Esophagus muscularis mucosa (tissue), 4 donors: ENCODE measurements at regions not wholly inside any gene's neighbourhood (a gene's known extent, or its start where the extent isn't known, plus 50 kb on each side); places are given as distances from the start of the nearest gene placed in this dataset.

Source experiments
- DNase-seq: peaks from one replicate; pipeline ENCODE4 v3.0.0-alpha.2; 2017; ENCODE audit errors: extremely low spot score
- H3K27ac ChIP-seq, 4 donors: fragments of 200-600 bp; sonication (generic); replicated peaks in 1 of 4; 1 replicate in 3 of 4; 2 replicates in 1 of 4; pipeline ENCODE4 v1.5.1; 2016 to 2019; ENCODE audit warnings: mild to moderate bottlenecking in 1 of 4
- H3K27me3 ChIP-seq, 4 donors: fragments of 200-600 bp; sonication (generic); one replicate each; pipeline versions ENCODE4 v1.5.1 to v1.6.0; 2016 to 2019
- H3K36me3 ChIP-seq, 4 donors: fragments of 200-600 bp; sonication (generic); one replicate each; pipeline ENCODE4 v1.5.1; 2016 to 2019
- H3K4me1 ChIP-seq, 4 donors: fragments of 200-600 bp; sonication (generic); one replicate each; pipeline ENCODE4 v1.5.1; 2016 to 2019
- H3K4me3 ChIP-seq, 4 donors: fragments of 200-600 bp; sonication (generic); 1 replicate in 2 of 4; 2 replicates in 2 of 4; pipeline ENCODE4 v1.5.1; 2016 to 2019; ENCODE audit warnings: mild to moderate bottlenecking in 4 of 4, moderate library complexity in 1 of 4
- H3K9me3 ChIP-seq, 4 donors: fragments of 200-600 bp; sonication (generic); 1 replicate in 3 of 4; 2 replicates in 1 of 4; pipeline ENCODE4 v1.5.1; 2016 to 2019
- EP300 ChIP-seq: sonication (generic); formaldehyde crosslinking; IDR thresholded peaks from one replicate; pipeline ENCODE4 v1.6.1; 2017; ENCODE audit warnings: antibody characterized with exemption
- POLR2A ChIP-seq: fragments of 450-650 bp; IDR thresholded peaks from one replicate; pipeline ENCODE4 v1.6.1; 2017; ENCODE audit warnings: antibody characterized with exemption, moderate library complexity, mild to moderate bottlenecking, low read depth
- POLR2AphosphoS5 ChIP-seq, 2 donors: sonication (generic); formaldehyde crosslinking; IDR thresholded peaks; one replicate each; pipeline ENCODE4 v1.6.1; 2017; ENCODE audit warnings: antibody characterized with exemption in 2 of 2
- WGBS: methylation state at CpG from one replicate; pipeline ENCODE4 v1.1.5; 2018; 5-methylcytosine and 5-hydroxymethylcytosine counted together
- intact Hi-C: fragments of 100-400 bp; cut with DNase I; formaldehyde crosslinking; loops from one replicate; pipeline ENCODE4 v1.15.1; 2023
- TF ChIP-seq, protein P1 (sequence below), 3 experiments: fragments of 200-600 bp in 2 of 3; fragments of 450-650 bp in 1 of 3; sonication (generic) in 2 of 3; IDR thresholded peaks; one replicate each; pipeline ENCODE4 v1.5.1; 2017 to 2019; ENCODE audit warnings: antibody characterized with exemption in 3 of 3, mild to moderate bottlenecking in 2 of 3, moderate library complexity in 1 of 3

GRCh38 chr5:135239453-135240282, 159.4 kb downstream of the MACROH2A1 start:
- peak; percentile 91 for DNase-seq
- Histone ChIP-seq H3K4me3 (no peak overlapping the region), H3K36me3 (no peaks in the 10 kb centered on the region), H3K9me3 (no peaks in the 10 kb centered on the region), H3K4me1 (peaks cover 44 to 77% (median 72%) of the 10 kb centered on the region in 4 donors), H3K27me3 (no peaks in the 10 kb centered on the region), H3K27ac (peak overlapping the region in 1 of 4 donors; percentile 1)
- intact Hi-C loops: no loop called here
- TF ChIP-seq POLR2A: no peak
- TF ChIP-seq, protein P1, sequence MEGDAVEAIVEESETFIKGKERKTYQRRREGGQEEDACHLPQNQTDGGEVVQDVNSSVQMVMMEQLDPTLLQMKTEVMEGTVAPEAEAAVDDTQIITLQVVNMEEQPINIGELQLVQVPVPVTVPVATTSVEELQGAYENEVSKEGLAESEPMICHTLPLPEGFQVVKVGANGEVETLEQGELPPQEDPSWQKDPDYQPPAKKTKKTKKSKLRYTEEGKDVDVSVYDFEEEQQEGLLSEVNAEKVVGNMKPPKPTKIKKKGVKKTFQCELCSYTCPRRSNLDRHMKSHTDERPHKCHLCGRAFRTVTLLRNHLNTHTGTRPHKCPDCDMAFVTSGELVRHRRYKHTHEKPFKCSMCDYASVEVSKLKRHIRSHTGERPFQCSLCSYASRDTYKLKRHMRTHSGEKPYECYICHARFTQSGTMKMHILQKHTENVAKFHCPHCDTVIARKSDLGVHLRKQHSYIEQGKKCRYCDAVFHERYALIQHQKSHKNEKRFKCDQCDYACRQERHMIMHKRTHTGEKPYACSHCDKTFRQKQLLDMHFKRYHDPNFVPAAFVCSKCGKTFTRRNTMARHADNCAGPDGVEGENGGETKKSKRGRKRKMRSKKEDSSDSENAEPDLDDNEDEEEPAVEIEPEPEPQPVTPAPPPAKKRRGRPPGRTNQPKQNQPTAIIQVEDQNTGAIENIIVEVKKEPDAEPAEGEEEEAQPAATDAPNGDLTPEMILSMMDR (IDR thresholded peaks at IDR 0.05): no peak
- no peak for TF ChIP-seq POLR2AphosphoS5 (IDR thresholded peaks at IDR 0.05)
- no peak for TF ChIP-seq EP300
- 66% methylated on average over 11 of the region's 11 CpGs for WGBS

- Histone ChIP-seq H3K4me1 (peaks cover 39 to 69% (median 63%) of the 10 kb centered on the region in 4 donors), H3K4me3 (no peak overlapping the region), H3K36me3 (no peaks in the 10 kb centered on the region), H3K9me3 (no peaks in the 10 kb centered on the region), H3K27me3 (no peaks in the 10 kb centered on the region), H3K27ac (peak overlapping the region in 1 of 4 donors; percentile 1)
- DNase-seq: peak; percentile 60
- TF ChIP-seq EP300 (no peak), POLR2AphosphoS5 (IDR thresholded peaks at IDR 0.05) (no peak), POLR2A (no peak)
- TF ChIP-seq, protein P1 (IDR thresholded peaks at IDR 0.05): no peak
- 74% methylated on average over 10 of the region's 11 CpGs for WGBS
- intact Hi-C loops: no loop called here
Observed at GRCh38 chr5:135238622-135239452, 160.2 kb downstream of the MACROH2A1 start.

- Histone ChIP-seq H3K36me3 (no peaks in the 10 kb centered on the region), H3K9me3 (no peaks in the 10 kb centered on the region), H3K27ac (no peak overlapping the region), H3K4me3 (no peak overlapping the region), H3K27me3 (no peaks in the 10 kb centered on the region), H3K4me1 (peaks cover 37 to 62% (median 55%) of the 10 kb centered on the region in 4 donors)
- WGBS: 82% methylated on average over 9 of the region's 9 CpGs
- no peak for DNase-seq
- intact Hi-C loops: no loop called here
- no peak for TF ChIP-seq POLR2A
- TF ChIP-seq, protein P1 (IDR thresholded peaks at IDR 0.05): no peak
- no peak for TF ChIP-seq POLR2AphosphoS5 (IDR thresholded peaks at IDR 0.05)
- no peak for TF ChIP-seq EP300
Observed at GRCh38 chr5:135237748-135238103, 161.3 kb downstream of the MACROH2A1 start.

DNA sequence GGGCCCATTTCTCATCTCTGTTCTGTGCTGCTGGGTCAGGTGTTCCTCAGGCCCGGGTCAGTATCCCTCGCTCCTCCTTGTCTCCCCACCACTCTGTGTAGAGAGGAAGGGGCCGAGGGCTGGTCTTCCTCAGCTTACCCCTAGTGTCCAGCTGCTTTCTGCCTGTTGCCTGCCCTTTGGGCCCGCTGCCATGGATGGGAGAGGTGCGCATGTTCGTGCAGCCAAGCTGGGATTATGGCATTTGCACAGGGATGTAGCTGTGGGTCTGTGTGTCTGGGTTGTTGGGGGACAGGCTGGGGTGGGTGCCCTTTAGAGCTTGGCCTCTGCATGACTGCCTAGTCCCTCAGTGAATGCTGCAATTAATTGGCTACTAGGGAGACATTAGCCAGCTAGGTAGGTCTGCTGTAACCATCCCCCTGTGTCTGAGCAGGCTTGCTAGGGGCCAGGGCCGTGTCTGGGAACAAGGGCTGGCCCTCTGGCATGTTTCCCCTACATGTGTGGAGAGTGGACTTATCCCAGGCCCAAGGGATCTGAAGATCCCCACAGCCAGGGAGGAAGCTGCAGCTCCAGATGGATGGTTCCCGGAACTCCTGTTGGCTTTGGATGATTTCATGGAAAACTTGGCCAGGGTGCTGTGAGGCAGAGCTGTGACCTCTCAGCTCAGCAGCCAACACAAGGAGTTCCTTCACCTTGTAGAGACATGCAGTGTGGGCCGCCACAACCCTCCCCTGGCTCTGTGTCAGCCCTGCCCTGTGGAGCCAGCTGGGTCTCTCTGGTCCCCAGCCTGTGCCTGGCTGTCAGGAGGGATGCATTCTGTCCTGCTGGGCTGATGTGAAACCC, 161.9 kb downstream of the MACROH2A1 start:
- H3K4me3 ChIP-seq: no peak overlapping the region
- H3K27ac ChIP-seq: no peak overlapping the region
- TF ChIP-seq POLR2A (no peak), EP300 (no peak), POLR2AphosphoS5 (IDR thresholded peaks at IDR 0.05) (no peak)
- TF ChIP-seq, protein P1 (IDR thresholded peaks at IDR 0.05): no peak
- H3K4me1 ChIP-seq: peaks cover 33 to 57% (median 50%) of the 10 kb centered on the region in 4 donors
- H3K27me3 ChIP-seq: no peaks in the 10 kb centered on the region
- intact Hi-C loops: no loop called here
- DNase-seq: peak; percentile 90
- no peaks in the 10 kb centered on the region for H3K36me3 ChIP-seq
- 78% methylated on average over 3 of the region's 9 CpGs for WGBS
- H3K9me3 ChIP-seq: no peaks in the 10 kb centered on the region
